Cerebellar nuclear complex (tissue), 1 donor: ENCODE measurements at regions not wholly inside any gene's neighbourhood (a gene's known extent, or its start where the extent isn't known, plus 50 kb on each side); places are given as distances from the start of the nearest gene placed in this dataset.

Experiments used
- DNase-seq, 2 experiments: peaks; one replicate each; lab custom pipeline; 2025; lab: John Stamatoyannopoulos, UW

DNA sequence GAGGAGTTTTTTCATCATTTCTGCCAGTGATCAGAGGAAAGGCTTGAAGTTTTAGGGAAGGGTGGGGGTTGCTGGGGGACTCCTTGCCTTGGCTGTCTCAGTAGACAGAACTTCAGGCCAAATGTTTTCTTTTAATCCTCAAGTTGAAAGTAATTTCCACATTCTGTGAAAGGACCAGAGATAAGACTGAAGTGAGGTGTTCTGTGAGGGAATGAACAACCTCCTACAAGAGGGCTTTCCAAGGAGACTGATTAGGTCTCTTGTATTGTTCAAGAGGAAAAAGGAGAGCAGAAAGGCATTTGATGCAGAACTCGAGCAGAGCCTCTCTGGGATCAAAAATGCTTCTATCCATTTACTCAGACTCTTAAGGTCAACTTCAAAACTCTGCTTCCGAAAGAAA is 282.1 kb upstream of the ATP10B start:
- no peak for DNase-seq

GRCh38 chr5:161115941-161116340 is 263.9 kb upstream of the ATP10B start:
- no peak for DNase-seq

- DNase-seq, result no peak
Measured at GRCh38 chr5:161112371-161112770, 260.4 kb upstream of the ATP10B start.

GRCh38 chr5:161105525-161105924 is 253.5 kb upstream of the ATP10B start:
- DNase-seq, result no peak

DNA sequence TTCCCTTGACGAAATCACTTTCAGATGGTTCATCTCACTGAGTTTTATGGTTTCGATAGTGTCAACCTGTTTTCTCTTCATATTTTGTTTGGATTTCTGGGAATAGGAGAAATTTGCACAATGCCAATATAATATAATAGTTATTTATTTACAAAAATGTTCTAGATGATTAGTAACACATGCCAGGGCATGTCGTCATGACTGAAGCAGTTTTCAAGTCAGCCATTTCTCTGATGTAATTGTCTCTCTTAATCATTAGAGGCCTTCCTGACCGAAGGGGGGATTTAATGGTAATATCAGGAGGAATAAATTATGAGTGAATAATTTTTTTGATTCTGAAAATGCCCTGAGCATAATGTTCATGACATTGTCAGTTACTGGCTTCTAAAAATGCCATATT is 246.5 kb upstream of the ATP10B start:
- DNase-seq, result no peak

GRCh38 chr5:161096581-161096980 is 244.6 kb upstream of the ATP10B start:
- no peak for DNase-seq

DNA sequence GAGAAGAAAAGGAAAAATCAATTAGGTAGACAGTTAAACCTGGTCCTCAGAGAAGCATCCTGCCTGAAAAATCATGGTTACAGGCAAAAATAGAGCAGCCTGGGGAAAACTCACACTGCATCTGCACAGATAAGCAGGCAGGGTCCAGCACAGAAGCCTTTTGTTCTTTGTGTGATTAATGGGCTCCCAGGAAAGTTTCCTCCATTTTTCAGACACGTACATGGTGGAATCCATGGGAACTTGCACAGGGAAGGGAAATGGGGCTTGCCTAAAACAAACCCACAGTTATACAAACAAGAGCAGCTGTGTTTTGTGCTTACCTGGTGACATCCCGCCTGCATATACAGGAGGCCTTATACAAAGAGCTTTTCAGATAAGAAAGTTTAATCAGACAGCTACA is 243.9 kb upstream of the ATP10B start:
- DNase-seq, result no peak

GRCh38 chr5:161094411-161094810 is 242.4 kb upstream of the ATP10B start:
- DNase-seq, result no peak

DNA sequence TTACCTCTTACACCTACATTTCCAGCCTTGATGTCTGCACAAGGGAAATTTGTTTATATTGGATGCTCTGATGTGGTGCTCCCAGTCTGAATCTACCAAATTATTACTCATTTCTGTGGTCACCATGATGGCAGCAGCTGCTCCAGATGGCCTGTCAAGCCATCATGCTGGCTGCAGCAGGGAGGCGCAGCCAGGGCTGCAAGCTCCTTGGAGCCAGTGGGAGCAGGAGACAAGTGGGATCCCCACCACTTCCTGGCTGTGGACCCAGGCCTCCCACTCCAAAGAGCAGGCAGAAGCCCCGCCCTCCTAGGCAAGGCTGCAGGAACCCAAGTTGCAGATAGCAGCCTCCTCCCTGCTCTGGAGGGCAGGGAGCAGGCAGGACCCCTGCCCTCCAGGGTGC is 241.1 kb upstream of the ATP10B start:
- DNase-seq, result no peak

- DNase-seq, result no peak
Measured at GRCh38 chr5:161089569-161089968, 237.6 kb upstream of the ATP10B start.

GRCh38 chr5:161086461-161086860 is 234.4 kb upstream of the ATP10B start:
- DNase-seq, result no peak

DNA sequence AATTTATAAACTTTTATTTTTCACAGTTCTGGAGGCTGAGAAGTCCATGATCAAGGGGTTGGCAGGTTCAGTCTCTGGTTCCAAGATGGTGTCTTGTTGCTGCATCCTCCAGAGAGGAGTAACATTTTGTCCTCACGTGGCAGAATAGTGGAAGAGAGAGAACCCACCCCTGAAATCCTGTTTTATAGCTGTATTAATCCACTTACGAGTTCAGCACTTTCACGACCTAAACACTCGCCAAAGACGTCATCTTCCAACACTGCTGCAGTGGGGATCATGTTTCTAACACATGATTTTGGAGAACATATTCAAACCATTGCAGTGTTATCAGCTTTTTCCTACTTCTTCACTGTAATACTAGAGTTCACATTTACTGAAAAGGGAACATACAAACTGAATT is 233.0 kb upstream of the ATP10B start:
- no peak for DNase-seq

GRCh38 chr5:161084115-161084514 is 232.1 kb upstream of the ATP10B start:
- DNase-seq, result no peak

DNA sequence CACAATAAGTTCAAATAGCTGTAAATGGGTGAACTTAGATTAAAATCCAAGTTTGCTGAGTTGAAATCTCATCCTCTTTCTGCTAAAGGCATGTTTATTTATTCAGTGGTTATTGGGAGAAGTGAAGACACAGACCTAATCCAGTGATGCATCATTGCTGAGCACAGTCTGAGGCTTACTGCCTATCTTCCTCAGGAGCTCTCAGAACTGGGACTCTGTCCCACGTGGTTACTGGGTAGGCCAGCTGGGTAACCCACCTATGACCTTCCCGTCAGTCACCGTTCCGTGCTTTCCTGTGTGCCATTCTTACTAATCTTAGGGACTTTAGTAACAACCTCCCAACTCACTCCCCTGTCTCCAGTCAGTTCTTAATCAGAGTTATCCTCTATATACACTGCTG is 226.8 kb upstream of the ATP10B start:
- no peak for DNase-seq

DNA sequence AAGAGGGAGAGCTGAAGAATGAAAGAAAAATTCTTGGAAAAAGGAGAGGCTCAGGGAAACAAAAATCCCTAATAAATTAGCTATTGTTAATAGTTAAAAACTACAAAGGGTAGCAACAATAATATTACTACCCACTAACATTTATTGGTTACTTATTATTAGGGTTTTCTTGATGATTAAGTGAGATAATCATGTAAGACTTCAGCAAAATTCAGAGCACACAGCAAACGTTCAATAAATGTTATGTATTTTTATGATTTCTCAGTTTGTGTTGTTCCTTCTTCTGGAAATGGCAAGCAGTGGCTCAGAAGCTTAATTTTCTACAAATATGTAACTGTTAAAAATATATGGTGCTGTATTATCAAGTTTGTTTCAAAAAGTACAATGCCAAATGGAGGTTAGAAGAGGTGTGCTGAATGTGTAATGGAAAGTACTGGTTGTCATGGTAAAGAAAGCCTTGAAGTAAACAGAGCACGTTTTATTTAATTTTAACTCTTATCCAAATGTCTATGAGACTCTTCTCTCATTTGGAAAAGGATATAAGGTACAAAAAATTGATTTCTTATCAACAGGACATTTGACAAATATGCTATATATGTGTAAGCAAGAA is 226.0 kb upstream of the ATP10B start:
- DNase-seq, result no peak

- no peak for DNase-seq
Measured at GRCh38 chr5:161077496-161077895, 225.5 kb upstream of the ATP10B start.

GRCh38 chr5:161064781-161065180 is 212.8 kb upstream of the ATP10B start:
- no peak for DNase-seq

- DNase-seq, result no peak
Measured at GRCh38 chr5:161064297-161064696, 212.3 kb upstream of the ATP10B start.

DNA sequence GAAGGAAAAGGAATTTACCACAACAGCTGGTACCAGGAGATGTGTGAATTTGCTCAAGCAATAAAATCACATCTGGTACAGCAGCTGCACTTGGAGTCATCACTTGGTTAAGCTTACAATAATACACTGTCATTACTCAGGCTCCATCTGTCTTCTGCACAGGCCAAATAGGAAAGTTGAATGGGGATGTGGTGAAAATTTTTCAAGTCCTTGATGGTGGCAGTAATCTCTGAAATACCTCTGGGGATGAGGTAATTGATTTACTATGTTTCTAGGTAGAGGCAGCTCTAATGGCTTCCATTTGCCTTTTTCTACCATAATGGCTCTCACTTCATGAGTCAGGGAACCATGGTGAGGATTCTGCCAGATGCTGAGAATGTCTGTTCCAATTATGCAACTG is 206.8 kb upstream of the ATP10B start:
- no peak for DNase-seq

DNA sequence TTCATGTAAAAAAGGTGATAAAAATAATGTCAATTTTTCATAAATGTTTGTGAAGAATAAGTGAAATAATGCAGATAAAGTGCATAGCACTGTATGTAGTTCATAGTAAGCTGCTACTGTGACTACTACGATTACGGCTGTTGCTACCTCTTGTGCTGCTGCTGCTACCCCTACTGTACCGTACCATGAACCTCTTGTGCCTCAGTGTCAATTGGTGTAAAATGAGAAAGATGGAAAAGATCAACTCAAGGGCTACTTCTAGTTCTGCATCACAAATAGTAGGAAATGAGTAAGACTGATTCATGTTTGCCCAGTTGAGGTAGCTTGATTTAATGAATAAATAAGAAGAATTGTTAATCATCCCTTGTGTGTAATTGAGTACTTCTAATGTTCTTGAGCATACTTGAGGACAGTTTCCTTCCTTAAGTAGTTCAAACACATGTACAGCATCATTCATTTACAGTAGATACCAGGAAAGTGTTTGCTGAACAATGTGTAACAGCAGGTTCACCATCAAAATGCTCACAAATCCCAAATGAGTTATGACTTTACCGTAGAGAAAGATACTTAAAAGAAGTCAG is 200.0 kb upstream of the ATP10B start:
- no peak for DNase-seq

DNA sequence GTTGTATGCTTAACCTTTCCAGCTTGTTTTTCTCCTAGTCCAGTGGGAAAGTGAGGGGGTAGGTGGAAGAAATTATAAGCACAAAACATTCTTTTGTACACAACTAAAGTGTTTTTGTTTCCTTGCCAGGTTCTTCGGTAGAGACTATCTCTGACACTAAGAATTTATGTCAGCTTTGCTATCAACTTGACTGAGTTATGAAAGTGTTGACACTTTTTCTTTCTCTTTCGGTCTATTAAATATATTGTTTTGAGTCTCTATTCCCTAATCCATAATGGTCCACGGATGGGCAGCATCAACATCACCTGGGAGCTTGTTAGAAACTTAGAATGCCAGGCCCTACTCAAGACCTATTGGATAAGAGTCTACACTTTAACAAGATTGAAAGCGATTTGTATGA is 195.0 kb upstream of the ATP10B start:
- DNase-seq, result no peak

GRCh38 chr5:161042862-161043261 is 190.9 kb upstream of the ATP10B start:
- DNase-seq, result no peak

- DNase-seq, result no peak
Measured at GRCh38 chr5:161042443-161042842, 190.4 kb upstream of the ATP10B start.

- no peak for DNase-seq
Measured at GRCh38 chr5:161040818-161041217, 188.8 kb upstream of the ATP10B start.
